ENCODE measurements at regions not wholly inside any gene's neighbourhood (a gene's known extent, or its start where the extent isn't known, plus 50 kb on each side); places are given as distances from the start of the nearest gene placed in this dataset.

DNA sequence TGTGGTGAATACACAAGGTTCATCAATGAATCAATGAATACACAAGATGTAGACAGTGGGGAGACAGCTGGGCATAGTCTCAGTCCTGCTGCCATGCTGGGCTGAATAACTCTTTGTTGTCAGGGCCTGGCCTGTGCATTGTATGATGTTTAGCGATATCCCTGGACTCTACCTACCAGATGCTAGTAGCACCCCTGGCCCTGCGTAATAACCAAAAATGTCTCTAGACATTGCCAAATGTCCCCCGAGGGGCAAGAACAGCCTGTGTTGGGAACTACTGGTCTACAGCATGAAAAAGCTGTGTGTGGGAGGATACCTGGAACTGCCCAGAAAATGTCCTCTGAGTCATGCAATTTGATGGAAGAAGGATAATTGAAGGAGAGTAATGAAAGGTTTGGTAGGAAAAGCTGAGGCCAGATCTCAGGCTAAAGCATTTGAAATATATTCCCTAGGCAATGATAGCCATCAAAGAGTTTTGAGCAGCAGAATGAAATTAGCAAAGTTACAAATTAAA lies 128.2 kb downstream of the TMEM30B start:
- no peak for TF ChIP-seq EZH2 (IDR thresholded peaks at IDR 0.05; ENCODE audit: low read depth)
- TF ChIP-seq, protein P1, sequence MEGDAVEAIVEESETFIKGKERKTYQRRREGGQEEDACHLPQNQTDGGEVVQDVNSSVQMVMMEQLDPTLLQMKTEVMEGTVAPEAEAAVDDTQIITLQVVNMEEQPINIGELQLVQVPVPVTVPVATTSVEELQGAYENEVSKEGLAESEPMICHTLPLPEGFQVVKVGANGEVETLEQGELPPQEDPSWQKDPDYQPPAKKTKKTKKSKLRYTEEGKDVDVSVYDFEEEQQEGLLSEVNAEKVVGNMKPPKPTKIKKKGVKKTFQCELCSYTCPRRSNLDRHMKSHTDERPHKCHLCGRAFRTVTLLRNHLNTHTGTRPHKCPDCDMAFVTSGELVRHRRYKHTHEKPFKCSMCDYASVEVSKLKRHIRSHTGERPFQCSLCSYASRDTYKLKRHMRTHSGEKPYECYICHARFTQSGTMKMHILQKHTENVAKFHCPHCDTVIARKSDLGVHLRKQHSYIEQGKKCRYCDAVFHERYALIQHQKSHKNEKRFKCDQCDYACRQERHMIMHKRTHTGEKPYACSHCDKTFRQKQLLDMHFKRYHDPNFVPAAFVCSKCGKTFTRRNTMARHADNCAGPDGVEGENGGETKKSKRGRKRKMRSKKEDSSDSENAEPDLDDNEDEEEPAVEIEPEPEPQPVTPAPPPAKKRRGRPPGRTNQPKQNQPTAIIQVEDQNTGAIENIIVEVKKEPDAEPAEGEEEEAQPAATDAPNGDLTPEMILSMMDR (conservative IDR thresholded peaks at IDR 0.05), result no peak
